ENCODE measurements at regions not wholly inside any gene's neighbourhood (a gene's known extent, or its start where the extent isn't known, plus 50 kb on each side); places are given as distances from the start of the nearest gene placed in this dataset.
"Not testable (repeated sequence)": the region's sequence is repeated elsewhere in the genome, so short reads cannot be mapped to it uniquely, and the experiment has no call there.

GRCh38 chr10:30744106-30744505, 114.6 kb upstream of the LYZL2 start:
- no peak for DNase-seq (ENCODE audit: low read depth, low spot score)
- TF ChIP-seq, protein P1, sequence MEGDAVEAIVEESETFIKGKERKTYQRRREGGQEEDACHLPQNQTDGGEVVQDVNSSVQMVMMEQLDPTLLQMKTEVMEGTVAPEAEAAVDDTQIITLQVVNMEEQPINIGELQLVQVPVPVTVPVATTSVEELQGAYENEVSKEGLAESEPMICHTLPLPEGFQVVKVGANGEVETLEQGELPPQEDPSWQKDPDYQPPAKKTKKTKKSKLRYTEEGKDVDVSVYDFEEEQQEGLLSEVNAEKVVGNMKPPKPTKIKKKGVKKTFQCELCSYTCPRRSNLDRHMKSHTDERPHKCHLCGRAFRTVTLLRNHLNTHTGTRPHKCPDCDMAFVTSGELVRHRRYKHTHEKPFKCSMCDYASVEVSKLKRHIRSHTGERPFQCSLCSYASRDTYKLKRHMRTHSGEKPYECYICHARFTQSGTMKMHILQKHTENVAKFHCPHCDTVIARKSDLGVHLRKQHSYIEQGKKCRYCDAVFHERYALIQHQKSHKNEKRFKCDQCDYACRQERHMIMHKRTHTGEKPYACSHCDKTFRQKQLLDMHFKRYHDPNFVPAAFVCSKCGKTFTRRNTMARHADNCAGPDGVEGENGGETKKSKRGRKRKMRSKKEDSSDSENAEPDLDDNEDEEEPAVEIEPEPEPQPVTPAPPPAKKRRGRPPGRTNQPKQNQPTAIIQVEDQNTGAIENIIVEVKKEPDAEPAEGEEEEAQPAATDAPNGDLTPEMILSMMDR (conservative IDR thresholded peaks at IDR 0.05), result no peak
- Mint-ChIP-seq H3K4me3 (no peak overlapping the region), H3K27ac (ENCODE audit: unreplicated experiment) (no peak overlapping the region), H3K4me1 (no peaks in the 10 kb centered on the region), H3K27me3 (ENCODE audit: low read depth) (no peaks in the 10 kb centered on the region), H3K9me3 (peaks cover 7% of the 10 kb centered on the region), H3K36me3 (ENCODE audit: low read depth) (no peaks in the 10 kb centered on the region)

DNA sequence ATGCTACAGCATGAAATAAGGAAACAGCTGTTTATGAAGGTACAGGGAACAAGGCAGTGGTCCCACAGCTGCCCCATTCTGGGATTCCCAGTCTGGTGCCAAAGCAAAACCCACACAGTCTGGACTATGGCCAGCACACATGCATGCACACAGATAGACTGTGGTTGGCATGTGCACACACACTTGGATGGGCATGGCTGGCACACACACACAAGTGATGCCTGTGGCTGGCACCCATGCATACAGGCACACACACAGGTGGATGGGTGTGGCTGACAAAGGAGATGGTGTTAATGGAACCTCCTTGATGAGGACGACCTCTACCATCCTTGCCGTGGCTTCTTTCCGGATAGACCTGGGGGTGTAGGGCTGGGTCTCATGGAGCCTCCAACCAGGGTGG, 114.0 kb upstream of the LYZL2 start:
- H3K4me1 Mint-ChIP-seq, result no peaks in the 10 kb centered on the region
- no peak for DNase-seq (ENCODE audit: low read depth, low spot score)
- no peaks in the 10 kb centered on the region for H3K36me3 Mint-ChIP-seq (ENCODE audit: low read depth)
- H3K27ac Mint-ChIP-seq (ENCODE audit: unreplicated experiment), result no peak overlapping the region
- H3K9me3 Mint-ChIP-seq, result peaks cover 7% of the 10 kb centered on the region
- TF ChIP-seq, protein P1 (conservative IDR thresholded peaks at IDR 0.05), result no peak
- no peaks in the 10 kb centered on the region for H3K27me3 Mint-ChIP-seq (ENCODE audit: low read depth)
- H3K4me3 Mint-ChIP-seq, result no peak overlapping the region

- TF ChIP-seq, protein P1 (conservative IDR thresholded peaks at IDR 0.05), result no peak
- Mint-ChIP-seq H3K27me3 (ENCODE audit: low read depth) (no peaks in the 10 kb centered on the region), H3K4me3 (no peak overlapping the region), H3K27ac (ENCODE audit: unreplicated experiment) (no peak overlapping the region), H3K9me3 (peaks cover 7% of the 10 kb centered on the region), H3K4me1 (no peaks in the 10 kb centered on the region), H3K36me3 (ENCODE audit: low read depth) (no peaks in the 10 kb centered on the region)
- DNase-seq (ENCODE audit: low read depth, low spot score), result no peak
Observed at GRCh38 chr10:30742471-30742870, 112.9 kb upstream of the LYZL2 start.

- not testable (repeated sequence) for H3K9me3 Mint-ChIP-seq; H3K4me1 Mint-ChIP-seq; H3K27me3 Mint-ChIP-seq (ENCODE audit: low read depth); H3K36me3 Mint-ChIP-seq (ENCODE audit: low read depth); H3K27ac Mint-ChIP-seq (ENCODE audit: unreplicated experiment); DNase-seq (ENCODE audit: low read depth, low spot score); H3K4me3 Mint-ChIP-seq
Observed at GRCh38 chr10:30740774-30741173, 111.2 kb upstream of the LYZL2 start.

DNA sequence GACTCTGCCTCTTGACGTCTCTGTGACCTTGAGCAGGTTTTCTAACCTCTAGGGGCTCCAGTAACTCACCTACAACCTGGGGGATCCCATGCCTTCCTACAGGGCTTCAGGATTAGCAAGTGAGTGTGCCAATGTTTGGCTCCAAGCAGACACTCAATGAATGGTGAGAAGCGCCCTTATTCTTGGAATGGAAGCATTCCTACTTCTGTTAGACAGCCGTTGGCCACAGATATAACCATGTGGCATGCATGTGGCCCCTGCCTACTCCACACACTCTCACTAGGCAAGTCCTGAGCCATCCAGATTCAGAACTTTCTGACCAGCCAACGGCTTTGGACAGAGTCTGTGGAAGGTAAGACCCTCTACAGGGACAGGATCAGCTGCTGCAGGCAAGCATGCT, 108.9 kb upstream of the LYZL2 start:
- Mint-ChIP-seq H3K36me3 (ENCODE audit: low read depth) (no peaks in the 10 kb centered on the region), H3K4me3 (no peak overlapping the region), H3K27ac (ENCODE audit: unreplicated experiment) (no peak overlapping the region), H3K4me1 (no peaks in the 10 kb centered on the region), H3K9me3 (peaks cover 3% of the 10 kb centered on the region), H3K27me3 (ENCODE audit: low read depth) (no peaks in the 10 kb centered on the region)
- no peak for DNase-seq (ENCODE audit: low read depth, low spot score)
- TF ChIP-seq, protein P1 (conservative IDR thresholded peaks at IDR 0.05), result no peak

DNA sequence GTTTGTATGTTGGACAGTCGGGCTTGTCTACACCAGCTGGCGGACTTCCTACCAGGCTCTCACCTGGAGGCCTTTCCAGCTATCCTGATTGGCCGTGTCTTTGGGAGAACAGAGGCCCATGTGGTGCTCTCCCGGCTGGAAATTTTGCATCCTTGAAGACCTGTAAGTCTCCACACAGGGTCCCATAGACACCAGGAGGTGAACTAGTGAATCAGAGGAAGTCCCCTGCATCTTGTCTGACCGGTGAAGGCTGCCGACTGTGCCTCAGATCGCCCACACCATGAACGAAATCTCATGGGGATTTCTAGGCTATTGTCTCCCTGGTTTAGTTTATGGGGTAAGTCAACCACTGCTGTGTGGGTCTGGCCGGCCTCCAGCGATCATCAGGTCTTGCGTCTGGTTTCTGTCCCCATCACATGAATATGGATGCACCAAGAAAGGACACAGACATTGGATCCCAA, 108.4 kb upstream of the LYZL2 start:
- peaks cover 3% of the 10 kb centered on the region for H3K9me3 Mint-ChIP-seq
- no peaks in the 10 kb centered on the region for H3K27me3 Mint-ChIP-seq (ENCODE audit: low read depth)
- no peak for DNase-seq (ENCODE audit: low read depth, low spot score)
- H3K36me3 Mint-ChIP-seq (ENCODE audit: low read depth), result no peaks in the 10 kb centered on the region
- H3K27ac Mint-ChIP-seq (ENCODE audit: unreplicated experiment), result no peak overlapping the region
- H3K4me3 Mint-ChIP-seq, result no peak overlapping the region
- TF ChIP-seq, protein P1 (conservative IDR thresholded peaks at IDR 0.05), result no peak
- no peaks in the 10 kb centered on the region for H3K4me1 Mint-ChIP-seq
